ENCODE measurements at regions not wholly inside any gene's neighbourhood (a gene's known extent, or its start where the extent isn't known, plus 50 kb on each side); places are given as distances from the start of the nearest gene placed in this dataset.

DNA sequence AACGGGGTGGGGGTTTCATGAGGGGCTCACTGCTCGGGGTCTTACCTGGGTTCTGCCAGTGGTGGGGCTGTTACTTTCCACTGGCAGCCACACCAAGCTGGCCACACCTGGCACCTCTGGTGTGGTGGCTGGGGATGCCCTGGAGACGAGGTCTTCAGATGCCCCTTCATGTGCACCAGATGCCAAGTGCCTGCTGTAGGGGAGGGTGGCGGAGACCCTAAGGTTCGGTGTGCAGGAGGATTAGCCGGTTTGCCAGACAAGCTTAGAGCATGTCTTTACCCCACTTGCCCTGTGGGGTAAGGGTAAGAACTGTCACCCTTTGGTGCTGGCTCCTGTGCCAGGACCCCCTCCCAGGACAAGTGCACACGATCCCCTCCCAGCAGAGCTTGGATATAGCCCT lies 188.3 kb downstream of the TJP1 start (continued):
- TF ChIP-seq, protein P1, sequence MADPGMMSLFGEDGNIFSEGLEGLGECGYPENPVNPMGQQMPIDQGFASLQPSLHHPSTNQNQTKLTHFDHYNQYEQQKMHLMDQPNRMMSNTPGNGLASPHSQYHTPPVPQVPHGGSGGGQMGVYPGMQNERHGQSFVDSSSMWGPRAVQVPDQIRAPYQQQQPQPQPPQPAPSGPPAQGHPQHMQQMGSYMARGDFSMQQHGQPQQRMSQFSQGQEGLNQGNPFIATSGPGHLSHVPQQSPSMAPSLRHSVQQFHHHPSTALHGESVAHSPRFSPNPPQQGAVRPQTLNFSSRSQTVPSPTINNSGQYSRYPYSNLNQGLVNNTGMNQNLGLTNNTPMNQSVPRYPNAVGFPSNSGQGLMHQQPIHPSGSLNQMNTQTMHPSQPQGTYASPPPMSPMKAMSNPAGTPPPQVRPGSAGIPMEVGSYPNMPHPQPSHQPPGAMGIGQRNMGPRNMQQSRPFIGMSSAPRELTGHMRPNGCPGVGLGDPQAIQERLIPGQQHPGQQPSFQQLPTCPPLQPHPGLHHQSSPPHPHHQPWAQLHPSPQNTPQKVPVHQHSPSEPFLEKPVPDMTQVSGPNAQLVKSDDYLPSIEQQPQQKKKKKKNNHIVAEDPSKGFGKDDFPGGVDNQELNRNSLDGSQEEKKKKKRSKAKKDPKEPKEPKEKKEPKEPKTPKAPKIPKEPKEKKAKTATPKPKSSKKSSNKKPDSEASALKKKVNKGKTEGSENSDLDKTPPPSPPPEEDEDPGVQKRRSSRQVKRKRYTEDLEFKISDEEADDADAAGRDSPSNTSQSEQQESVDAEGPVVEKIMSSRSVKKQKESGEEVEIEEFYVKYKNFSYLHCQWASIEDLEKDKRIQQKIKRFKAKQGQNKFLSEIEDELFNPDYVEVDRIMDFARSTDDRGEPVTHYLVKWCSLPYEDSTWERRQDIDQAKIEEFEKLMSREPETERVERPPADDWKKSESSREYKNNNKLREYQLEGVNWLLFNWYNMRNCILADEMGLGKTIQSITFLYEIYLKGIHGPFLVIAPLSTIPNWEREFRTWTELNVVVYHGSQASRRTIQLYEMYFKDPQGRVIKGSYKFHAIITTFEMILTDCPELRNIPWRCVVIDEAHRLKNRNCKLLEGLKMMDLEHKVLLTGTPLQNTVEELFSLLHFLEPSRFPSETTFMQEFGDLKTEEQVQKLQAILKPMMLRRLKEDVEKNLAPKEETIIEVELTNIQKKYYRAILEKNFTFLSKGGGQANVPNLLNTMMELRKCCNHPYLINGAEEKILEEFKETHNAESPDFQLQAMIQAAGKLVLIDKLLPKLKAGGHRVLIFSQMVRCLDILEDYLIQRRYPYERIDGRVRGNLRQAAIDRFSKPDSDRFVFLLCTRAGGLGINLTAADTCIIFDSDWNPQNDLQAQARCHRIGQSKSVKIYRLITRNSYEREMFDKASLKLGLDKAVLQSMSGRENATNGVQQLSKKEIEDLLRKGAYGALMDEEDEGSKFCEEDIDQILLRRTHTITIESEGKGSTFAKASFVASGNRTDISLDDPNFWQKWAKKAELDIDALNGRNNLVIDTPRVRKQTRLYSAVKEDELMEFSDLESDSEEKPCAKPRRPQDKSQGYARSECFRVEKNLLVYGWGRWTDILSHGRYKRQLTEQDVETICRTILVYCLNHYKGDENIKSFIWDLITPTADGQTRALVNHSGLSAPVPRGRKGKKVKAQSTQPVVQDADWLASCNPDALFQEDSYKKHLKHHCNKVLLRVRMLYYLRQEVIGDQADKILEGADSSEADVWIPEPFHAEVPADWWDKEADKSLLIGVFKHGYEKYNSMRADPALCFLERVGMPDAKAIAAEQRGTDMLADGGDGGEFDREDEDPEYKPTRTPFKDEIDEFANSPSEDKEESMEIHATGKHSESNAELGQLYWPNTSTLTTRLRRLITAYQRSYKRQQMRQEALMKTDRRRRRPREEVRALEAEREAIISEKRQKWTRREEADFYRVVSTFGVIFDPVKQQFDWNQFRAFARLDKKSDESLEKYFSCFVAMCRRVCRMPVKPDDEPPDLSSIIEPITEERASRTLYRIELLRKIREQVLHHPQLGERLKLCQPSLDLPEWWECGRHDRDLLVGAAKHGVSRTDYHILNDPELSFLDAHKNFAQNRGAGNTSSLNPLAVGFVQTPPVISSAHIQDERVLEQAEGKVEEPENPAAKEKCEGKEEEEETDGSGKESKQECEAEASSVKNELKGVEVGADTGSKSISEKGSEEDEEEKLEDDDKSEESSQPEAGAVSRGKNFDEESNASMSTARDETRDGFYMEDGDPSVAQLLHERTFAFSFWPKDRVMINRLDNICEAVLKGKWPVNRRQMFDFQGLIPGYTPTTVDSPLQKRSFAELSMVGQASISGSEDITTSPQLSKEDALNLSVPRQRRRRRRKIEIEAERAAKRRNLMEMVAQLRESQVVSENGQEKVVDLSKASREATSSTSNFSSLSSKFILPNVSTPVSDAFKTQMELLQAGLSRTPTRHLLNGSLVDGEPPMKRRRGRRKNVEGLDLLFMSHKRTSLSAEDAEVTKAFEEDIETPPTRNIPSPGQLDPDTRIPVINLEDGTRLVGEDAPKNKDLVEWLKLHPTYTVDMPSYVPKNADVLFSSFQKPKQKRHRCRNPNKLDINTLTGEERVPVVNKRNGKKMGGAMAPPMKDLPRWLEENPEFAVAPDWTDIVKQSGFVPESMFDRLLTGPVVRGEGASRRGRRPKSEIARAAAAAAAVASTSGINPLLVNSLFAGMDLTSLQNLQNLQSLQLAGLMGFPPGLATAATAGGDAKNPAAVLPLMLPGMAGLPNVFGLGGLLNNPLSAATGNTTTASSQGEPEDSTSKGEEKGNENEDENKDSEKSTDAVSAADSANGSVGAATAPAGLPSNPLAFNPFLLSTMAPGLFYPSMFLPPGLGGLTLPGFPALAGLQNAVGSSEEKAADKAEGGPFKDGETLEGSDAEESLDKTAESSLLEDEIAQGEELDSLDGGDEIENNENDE (IDR thresholded peaks at IDR 0.05; ENCODE audit: insufficient replicate concordance, low read length) = no peak
- no peak for TF ChIP-seq TCF12 (IDR thresholded peaks at IDR 0.05; ENCODE audit: low read depth, low read length)
- no peak for TF ChIP-seq EZH2 (IDR thresholded peaks at IDR 0.05; ENCODE audit: low read depth, low read length, severe bottlenecking)
- TF ChIP-seq RXRA (IDR thresholded peaks at IDR 0.05; ENCODE audit: insufficient read depth, low read depth, low read length) = no peak
- no peak for TF ChIP-seq MAX (IDR thresholded peaks at IDR 0.05)
- no peak for TF ChIP-seq NANOG (IDR thresholded peaks at IDR 0.05; ENCODE audit: insufficient read depth, low read depth, low read length, poor library complexity, severe bottlenecking)
- TF ChIP-seq GABPA (IDR thresholded peaks at IDR 0.05; ENCODE audit: borderline replicate concordance, insufficient read depth, low read length) = no peak
- TF ChIP-seq RAD21 (IDR thresholded peaks at IDR 0.05 in 1 of 2, conservative IDR thresholded peaks at IDR 0.05 in 1 of 2; ENCODE audit: low read depth in 2 of 2, low read length in 2 of 2) = no peak
- TF ChIP-seq POLR2A (IDR thresholded peaks at IDR 0.05; ENCODE audit: control extremely low read depth in 1 of 2, low read depth in 2 of 2, low read length in 2 of 2) = no peak
- no peak for TF ChIP-seq BRCA1 (IDR thresholded peaks at IDR 0.05; ENCODE audit: low read depth, low read length)
- TF ChIP-seq ASH2L (IDR thresholded peaks at IDR 0.05; ENCODE audit: low read length) = no peak
- TF ChIP-seq NRF1 (IDR thresholded peaks at IDR 0.05; ENCODE audit: low read depth, low read length) = no peak

Measured in H1 (cell line).